ENCODE measurements at regions not wholly inside any gene's neighbourhood (a gene's known extent, or its start where the extent isn't known, plus 50 kb on each side); places are given as distances from the start of the nearest gene placed in this dataset.
A peak's percentile ranks its signal among the peaks of the same experiment; 100 is the strongest.

GRCh38 chr19:30685426-30686000 is 313.3 kb downstream of the ZNF536 start:
- peaks cover 6% of the 10 kb centered on the region for H3K27me3 Mint-ChIP-seq (ENCODE audit: insufficient read depth, low read depth, poor library complexity)
- ATAC-seq (no peak), DNase-seq (ENCODE audit: low spot score) (no peak)
- Histone ChIP-seq H2AFZ (peak overlapping the region; percentile 63), H3K4me1 (ENCODE audit: insufficient read depth) (peaks cover 17% of the 10 kb centered on the region; the same call in 1 of the 2 replicates), H3K9me2 (ENCODE audit: insufficient read depth) (no peaks in the 10 kb centered on the region), H3K4me3 (no peak overlapping the region), H3K4me2 (no peak overlapping the region), H4K20me1 (replicated peaks; ENCODE audit: insufficient read depth) (no peaks in the 10 kb centered on the region), H3K27me3 (ENCODE audit: insufficient read depth) (no peaks in the 10 kb centered on the region), H3K79me2 (replicated peaks; ENCODE audit: insufficient read depth) (no peaks in the 10 kb centered on the region), H3K27ac (ENCODE audit: low read depth) (no peak overlapping the region), H3K36me3 (ENCODE audit: insufficient read depth) (no peaks in the 10 kb centered on the region), H3F3A (replicated peaks; ENCODE audit: low read depth) (no peaks in the 10 kb centered on the region)
- H3K4me1 Mint-ChIP-seq: peaks cover 23% of the 10 kb centered on the region
- H3K9me3 Mint-ChIP-seq: no peaks in the 10 kb centered on the region; the same call in 2 of the 3 replicates
- H3K4me3 Mint-ChIP-seq: no peak overlapping the region
- no peaks in the 10 kb centered on the region for H3K36me3 Mint-ChIP-seq (ENCODE audit: low read depth)
- no peak for TF ChIP-seq CTCF (conservative IDR thresholded peaks at IDR 0.05; ENCODE audit: low read depth in 2 of 2)
- TF ChIP-seq CREB1 (CRISPR knock-in tag; IDR thresholded peaks at IDR 0.05; ENCODE audit: low read depth): no peak
- TF ChIP-seq EZH2 (IDR thresholded peaks at IDR 0.05; ENCODE audit: low read depth, unreplicated experiment): no peak
- TF ChIP-seq JUNB (IDR thresholded peaks at IDR 0.05; ENCODE audit: unreplicated experiment): no peak
- TF ChIP-seq NANOG (IDR thresholded peaks at IDR 0.05; ENCODE audit: borderline replicate concordance): no peak
- no peak for TF ChIP-seq POLR2AphosphoS5 (IDR thresholded peaks at IDR 0.05; ENCODE audit: low read depth)
- no peak for TF ChIP-seq ETS1 (IDR thresholded peaks at IDR 0.05)
- TF ChIP-seq STAT1 (IDR thresholded peaks at IDR 0.05; ENCODE audit: unreplicated experiment): no peak
- TF ChIP-seq REST (IDR thresholded peaks at IDR 0.05; ENCODE audit: unreplicated experiment): no peak
- TF ChIP-seq ZNF114 (CRISPR knock-in tag; IDR thresholded peaks at IDR 0.05): no peak
- TF ChIP-seq EZH2phosphoT487 (IDR thresholded peaks at IDR 0.05; ENCODE audit: unreplicated experiment): no peak
- TF ChIP-seq ZNF462 (CRISPR knock-in tag; IDR thresholded peaks at IDR 0.05): no peak
- no peak for TF ChIP-seq ZNF331 (CRISPR knock-in tag; IDR thresholded peaks at IDR 0.05; ENCODE audit: low read depth)
- H3K27ac Mint-ChIP-seq: no peak overlapping the region
